ENCODE measurements at regions not wholly inside any gene's neighbourhood (a gene's known extent, or its start where the extent isn't known, plus 50 kb on each side); places are given as distances from the start of the nearest gene placed in this dataset.

DNA sequence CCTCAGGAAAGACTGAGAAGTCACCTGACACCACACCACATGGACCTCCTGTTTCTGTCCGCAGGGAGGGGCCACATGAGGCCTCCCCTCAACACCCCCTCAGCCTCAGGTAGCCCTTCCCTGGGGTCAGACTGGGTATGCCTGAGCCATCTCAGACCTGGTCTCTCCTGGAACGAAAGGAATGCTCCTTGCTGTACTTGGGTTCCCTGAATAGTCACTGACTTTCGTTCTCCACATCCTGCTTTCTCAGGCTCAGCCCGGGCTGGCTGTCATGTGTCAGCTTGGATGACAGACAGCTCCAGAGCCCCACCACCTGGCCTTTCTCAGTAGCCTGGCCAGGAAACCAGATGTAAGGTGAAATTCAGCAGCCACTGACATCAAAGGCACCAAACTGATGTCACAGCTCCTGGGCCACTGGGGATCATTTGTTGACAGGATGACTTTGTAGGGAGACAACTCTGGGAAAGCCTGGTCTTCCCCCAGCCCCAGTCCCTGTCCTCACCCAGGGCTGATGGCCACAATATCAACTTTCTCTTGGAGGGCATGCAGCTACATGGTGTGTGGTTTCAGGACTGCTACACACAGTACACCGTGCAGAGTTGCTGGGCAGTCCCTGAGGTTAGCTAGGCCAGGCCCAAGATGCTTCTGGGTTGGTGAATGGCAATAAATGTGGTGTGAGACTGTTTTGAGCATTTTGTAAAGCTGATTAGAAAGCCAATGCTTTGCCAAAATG is 141.4 kb upstream of the MRPS22 start:
- TF ChIP-seq, protein P1, sequence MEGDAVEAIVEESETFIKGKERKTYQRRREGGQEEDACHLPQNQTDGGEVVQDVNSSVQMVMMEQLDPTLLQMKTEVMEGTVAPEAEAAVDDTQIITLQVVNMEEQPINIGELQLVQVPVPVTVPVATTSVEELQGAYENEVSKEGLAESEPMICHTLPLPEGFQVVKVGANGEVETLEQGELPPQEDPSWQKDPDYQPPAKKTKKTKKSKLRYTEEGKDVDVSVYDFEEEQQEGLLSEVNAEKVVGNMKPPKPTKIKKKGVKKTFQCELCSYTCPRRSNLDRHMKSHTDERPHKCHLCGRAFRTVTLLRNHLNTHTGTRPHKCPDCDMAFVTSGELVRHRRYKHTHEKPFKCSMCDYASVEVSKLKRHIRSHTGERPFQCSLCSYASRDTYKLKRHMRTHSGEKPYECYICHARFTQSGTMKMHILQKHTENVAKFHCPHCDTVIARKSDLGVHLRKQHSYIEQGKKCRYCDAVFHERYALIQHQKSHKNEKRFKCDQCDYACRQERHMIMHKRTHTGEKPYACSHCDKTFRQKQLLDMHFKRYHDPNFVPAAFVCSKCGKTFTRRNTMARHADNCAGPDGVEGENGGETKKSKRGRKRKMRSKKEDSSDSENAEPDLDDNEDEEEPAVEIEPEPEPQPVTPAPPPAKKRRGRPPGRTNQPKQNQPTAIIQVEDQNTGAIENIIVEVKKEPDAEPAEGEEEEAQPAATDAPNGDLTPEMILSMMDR (IDR thresholded peaks at IDR 0.05) = no peak
- no peak for TF ChIP-seq CBFB (CRISPR knock-in tag; IDR thresholded peaks at IDR 0.05; ENCODE audit: low read depth)
- TF ChIP-seq CREM (CRISPR knock-in tag; IDR thresholded peaks at IDR 0.05) = no peak
- TF ChIP-seq FOXP1 (CRISPR knock-in tag; IDR thresholded peaks at IDR 0.05; ENCODE audit: borderline replicate concordance) = no peak
- no peak for TF ChIP-seq NFYB (CRISPR knock-in tag; conservative IDR thresholded peaks at IDR 0.05; ENCODE audit: low read depth)
- TF ChIP-seq, protein P2, sequence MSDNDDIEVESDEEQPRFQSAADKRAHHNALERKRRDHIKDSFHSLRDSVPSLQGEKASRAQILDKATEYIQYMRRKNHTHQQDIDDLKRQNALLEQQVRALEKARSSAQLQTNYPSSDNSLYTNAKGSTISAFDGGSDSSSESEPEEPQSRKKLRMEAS (CRISPR knock-in tag; IDR thresholded peaks at IDR 0.05) = 0 out of 2 replicates have a peak, but pooled peaks have one; percentile 28
- TF ChIP-seq, protein P3, sequence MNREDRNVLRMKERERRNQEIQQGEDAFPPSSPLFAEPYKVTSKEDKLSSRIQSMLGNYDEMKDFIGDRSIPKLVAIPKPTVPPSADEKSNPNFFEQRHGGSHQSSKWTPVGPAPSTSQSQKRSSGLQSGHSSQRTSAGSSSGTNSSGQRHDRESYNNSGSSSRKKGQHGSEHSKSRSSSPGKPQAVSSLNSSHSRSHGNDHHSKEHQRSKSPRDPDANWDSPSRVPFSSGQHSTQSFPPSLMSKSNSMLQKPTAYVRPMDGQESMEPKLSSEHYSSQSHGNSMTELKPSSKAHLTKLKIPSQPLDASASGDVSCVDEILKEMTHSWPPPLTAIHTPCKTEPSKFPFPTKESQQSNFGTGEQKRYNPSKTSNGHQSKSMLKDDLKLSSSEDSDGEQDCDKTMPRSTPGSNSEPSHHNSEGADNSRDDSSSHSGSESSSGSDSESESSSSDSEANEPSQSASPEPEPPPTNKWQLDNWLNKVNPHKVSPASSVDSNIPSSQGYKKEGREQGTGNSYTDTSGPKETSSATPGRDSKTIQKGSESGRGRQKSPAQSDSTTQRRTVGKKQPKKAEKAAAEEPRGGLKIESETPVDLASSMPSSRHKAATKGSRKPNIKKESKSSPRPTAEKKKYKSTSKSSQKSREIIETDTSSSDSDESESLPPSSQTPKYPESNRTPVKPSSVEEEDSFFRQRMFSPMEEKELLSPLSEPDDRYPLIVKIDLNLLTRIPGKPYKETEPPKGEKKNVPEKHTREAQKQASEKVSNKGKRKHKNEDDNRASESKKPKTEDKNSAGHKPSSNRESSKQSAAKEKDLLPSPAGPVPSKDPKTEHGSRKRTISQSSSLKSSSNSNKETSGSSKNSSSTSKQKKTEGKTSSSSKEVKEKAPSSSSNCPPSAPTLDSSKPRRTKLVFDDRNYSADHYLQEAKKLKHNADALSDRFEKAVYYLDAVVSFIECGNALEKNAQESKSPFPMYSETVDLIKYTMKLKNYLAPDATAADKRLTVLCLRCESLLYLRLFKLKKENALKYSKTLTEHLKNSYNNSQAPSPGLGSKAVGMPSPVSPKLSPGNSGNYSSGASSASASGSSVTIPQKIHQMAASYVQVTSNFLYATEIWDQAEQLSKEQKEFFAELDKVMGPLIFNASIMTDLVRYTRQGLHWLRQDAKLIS (CRISPR knock-in tag; IDR thresholded peaks at IDR 0.05; ENCODE audit: borderline replicate concordance) = no peak
- no peak for TF ChIP-seq ATF1 (CRISPR knock-in tag; IDR thresholded peaks at IDR 0.05)
- TF ChIP-seq FOXJ3 (CRISPR knock-in tag; IDR thresholded peaks at IDR 0.05; ENCODE audit: borderline replicate concordance) = no peak

All from WTC11 (cell line).